ENCODE measurements at regions not wholly inside any gene's neighbourhood (a gene's known extent, or its start where the extent isn't known, plus 50 kb on each side); places are given as distances from the start of the nearest gene placed in this dataset.

DNA sequence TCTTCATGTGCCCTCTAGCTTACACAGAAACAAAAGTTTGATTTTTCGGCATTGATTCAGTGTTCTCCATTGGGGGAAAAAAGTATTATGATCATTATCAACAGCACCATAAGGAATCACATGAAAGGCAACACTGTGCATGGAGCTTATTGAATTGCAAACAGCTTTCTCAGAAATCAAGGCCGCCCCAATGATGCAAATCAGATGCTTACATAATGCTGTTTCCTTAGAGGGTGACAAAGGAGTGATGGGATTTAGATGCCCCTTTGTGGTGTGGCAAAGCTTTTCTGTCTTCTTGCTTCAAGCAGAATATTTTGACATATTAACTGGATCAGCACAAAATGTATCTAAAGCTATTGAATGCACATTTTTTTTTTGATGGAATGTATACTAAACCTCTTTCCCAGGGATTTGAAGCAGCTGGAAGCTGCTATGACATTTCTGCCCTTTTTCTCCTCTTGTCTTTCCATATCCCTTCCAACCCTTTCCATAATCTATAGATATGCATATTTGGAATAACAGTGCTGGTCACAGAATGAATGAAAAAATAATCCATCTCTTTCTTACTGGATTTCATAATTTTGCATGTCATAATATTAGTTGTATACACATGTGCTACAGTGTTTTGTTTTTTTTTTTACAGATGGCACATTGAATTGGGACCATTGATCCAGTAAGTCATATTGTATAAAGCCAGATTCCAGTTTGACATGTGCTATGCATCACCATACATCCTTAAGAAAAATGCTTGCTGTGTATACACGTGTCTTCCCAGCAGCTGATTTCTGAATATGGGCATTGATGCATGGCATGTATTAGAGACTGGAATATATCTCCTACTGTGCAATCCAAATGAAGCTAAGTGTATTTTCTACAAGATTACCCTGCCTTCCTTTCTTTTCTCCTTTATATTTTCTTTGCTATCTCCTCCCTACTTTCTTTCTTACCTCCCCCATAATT lies 259.7 kb upstream of the DCN start:
- TF ChIP-seq, protein P1, sequence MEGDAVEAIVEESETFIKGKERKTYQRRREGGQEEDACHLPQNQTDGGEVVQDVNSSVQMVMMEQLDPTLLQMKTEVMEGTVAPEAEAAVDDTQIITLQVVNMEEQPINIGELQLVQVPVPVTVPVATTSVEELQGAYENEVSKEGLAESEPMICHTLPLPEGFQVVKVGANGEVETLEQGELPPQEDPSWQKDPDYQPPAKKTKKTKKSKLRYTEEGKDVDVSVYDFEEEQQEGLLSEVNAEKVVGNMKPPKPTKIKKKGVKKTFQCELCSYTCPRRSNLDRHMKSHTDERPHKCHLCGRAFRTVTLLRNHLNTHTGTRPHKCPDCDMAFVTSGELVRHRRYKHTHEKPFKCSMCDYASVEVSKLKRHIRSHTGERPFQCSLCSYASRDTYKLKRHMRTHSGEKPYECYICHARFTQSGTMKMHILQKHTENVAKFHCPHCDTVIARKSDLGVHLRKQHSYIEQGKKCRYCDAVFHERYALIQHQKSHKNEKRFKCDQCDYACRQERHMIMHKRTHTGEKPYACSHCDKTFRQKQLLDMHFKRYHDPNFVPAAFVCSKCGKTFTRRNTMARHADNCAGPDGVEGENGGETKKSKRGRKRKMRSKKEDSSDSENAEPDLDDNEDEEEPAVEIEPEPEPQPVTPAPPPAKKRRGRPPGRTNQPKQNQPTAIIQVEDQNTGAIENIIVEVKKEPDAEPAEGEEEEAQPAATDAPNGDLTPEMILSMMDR (IDR thresholded peaks at IDR 0.05): no peak
- no peak for TF ChIP-seq POLR2AphosphoS5 (IDR thresholded peaks at IDR 0.05; ENCODE audit: low read depth, low read length)
- TF ChIP-seq, protein P2, sequence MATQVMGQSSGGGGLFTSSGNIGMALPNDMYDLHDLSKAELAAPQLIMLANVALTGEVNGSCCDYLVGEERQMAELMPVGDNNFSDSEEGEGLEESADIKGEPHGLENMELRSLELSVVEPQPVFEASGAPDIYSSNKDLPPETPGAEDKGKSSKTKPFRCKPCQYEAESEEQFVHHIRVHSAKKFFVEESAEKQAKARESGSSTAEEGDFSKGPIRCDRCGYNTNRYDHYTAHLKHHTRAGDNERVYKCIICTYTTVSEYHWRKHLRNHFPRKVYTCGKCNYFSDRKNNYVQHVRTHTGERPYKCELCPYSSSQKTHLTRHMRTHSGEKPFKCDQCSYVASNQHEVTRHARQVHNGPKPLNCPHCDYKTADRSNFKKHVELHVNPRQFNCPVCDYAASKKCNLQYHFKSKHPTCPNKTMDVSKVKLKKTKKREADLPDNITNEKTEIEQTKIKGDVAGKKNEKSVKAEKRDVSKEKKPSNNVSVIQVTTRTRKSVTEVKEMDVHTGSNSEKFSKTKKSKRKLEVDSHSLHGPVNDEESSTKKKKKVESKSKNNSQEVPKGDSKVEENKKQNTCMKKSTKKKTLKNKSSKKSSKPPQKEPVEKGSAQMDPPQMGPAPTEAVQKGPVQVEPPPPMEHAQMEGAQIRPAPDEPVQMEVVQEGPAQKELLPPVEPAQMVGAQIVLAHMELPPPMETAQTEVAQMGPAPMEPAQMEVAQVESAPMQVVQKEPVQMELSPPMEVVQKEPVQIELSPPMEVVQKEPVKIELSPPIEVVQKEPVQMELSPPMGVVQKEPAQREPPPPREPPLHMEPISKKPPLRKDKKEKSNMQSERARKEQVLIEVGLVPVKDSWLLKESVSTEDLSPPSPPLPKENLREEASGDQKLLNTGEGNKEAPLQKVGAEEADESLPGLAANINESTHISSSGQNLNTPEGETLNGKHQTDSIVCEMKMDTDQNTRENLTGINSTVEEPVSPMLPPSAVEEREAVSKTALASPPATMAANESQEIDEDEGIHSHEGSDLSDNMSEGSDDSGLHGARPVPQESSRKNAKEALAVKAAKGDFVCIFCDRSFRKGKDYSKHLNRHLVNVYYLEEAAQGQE (IDR thresholded peaks at IDR 0.05; ENCODE audit: insufficient read depth in 1 of 2, low read depth in 2 of 2, low read length in 1 of 2): no peak
